GM10266 (cell line): ENCODE measurements at regions not wholly inside any gene's neighbourhood (a gene's known extent, or its start where the extent isn't known, plus 50 kb on each side); places are given as distances from the start of the nearest gene placed in this dataset.

Source experiments
- DNase-seq: peaks from one replicate; pipeline ENCODE4 v3.0.0; 2012; ENCODE audit errors: extremely low spot score
- CTCF ChIP-seq: IDR thresholded peaks from 2 replicates; pipeline ENCODE4 v1.5.1; 2012; ENCODE audit warnings: mild to moderate bottlenecking, low read depth; ENCODE audit not compliant: control insufficient read depth, insufficient read depth; ENCODE audit errors: missing control alignments

GRCh38 chr17:17417718-17418181 is 59.0 kb upstream of the MED9 start:
- no peak for TF ChIP-seq CTCF
- DNase-seq, result no peak

GRCh38 chr17:17419166-17419565 is 57.6 kb upstream of the MED9 start:
- TF ChIP-seq CTCF, result no peak
- no peak for DNase-seq

- DNase-seq, result no peak
- TF ChIP-seq CTCF, result no peak
These were observed 57.2 kb upstream of the MED9 start for GRCh38 chr17:17419631-17420030.

- no peak for DNase-seq
- TF ChIP-seq CTCF, result no peak
These were observed 56.7 kb upstream of the MED9 start for GRCh38 chr17:17420082-17420481.

- no peak for TF ChIP-seq CTCF
- no peak for DNase-seq
These were observed 56.1 kb upstream of the MED9 start for GRCh38 chr17:17420561-17421269.

GRCh38 chr17:17421346-17422216 is 55.2 kb upstream of the MED9 start:
- no peak for TF ChIP-seq CTCF
- no peak for DNase-seq

GRCh38 chr17:17422217-17422610 is 54.6 kb upstream of the MED9 start:
- TF ChIP-seq CTCF, result no peak
- DNase-seq, result no peak
